GM23338 (cell line): ENCODE measurements at regions not wholly inside any gene's neighbourhood (a gene's known extent, or its start where the extent isn't known, plus 50 kb on each side); places are given as distances from the start of the nearest gene placed in this dataset.

Experiments
- CREB1 ChIP-seq: fragments of 250-450 bp; sonication (Bioruptor Pico); IDR thresholded peaks from 2 replicates; pipeline ENCODE4 v1.5.0; 2020; ENCODE audit warnings: low read depth, mild to moderate bottlenecking, moderate library complexity
- EZH2 ChIP-seq: fragments of 200-600 bp; sonication (generic); IDR thresholded peaks from one replicate; pipeline ENCODE4 v1.8.0; 2017; ENCODE audit warnings: antibody characterized with exemption, mild to moderate bottlenecking, low read depth; ENCODE audit not compliant: unreplicated experiment

- TF ChIP-seq CREB1 (CRISPR knock-in tag) (no peak), EZH2 (no peak)
These were observed 701.2 kb upstream of the CDH7 start for GRCh38 chr18:65049586-65049985.
